ENCODE measurements at regions not wholly inside any gene's neighbourhood (a gene's known extent, or its start where the extent isn't known, plus 50 kb on each side); places are given as distances from the start of the nearest gene placed in this dataset.
"Not testable (repeated sequence)": the region's sequence is repeated elsewhere in the genome, so short reads cannot be mapped to it uniquely, and the experiment has no call there.

DNA sequence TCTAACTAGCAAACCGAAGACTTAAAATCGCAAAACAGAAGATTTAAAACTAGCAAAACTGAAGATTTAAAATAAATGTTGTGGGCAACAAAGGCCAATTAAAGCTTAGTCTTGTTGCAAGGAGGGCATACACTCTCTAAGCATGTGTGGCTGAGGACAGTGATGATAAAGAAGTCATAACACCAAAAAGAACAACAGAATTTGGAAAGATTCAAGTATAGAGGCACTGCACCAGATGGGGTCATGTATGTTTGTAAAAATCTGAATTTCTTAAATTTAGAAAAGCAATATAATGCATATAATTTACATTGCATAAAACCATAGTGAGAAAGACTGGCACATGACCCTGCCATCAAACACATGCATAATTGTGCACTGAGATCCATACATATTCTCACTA is 743.8 kb downstream of the TAF11L14 start:
- no peak for DNase-seq

DNA sequence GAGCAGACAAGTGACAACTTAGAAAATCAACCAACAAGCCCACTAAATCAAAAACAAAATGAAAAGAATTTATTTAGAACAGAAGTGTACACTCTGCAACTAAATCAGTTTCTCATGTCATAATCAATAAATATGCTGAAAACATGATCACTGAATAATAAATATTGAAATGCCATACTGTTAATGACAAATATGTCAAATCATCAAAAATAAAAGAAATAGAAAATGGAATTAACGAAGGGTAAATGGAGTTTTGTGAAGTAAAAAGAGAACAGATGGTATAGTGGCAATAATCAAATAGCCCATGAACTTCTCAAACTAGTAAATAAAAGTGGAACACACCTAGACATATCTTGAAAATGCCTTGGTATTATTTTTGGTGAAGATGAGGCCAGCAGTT is 744.9 kb downstream of the TAF11L14 start:
- no peak for DNase-seq

DNA sequence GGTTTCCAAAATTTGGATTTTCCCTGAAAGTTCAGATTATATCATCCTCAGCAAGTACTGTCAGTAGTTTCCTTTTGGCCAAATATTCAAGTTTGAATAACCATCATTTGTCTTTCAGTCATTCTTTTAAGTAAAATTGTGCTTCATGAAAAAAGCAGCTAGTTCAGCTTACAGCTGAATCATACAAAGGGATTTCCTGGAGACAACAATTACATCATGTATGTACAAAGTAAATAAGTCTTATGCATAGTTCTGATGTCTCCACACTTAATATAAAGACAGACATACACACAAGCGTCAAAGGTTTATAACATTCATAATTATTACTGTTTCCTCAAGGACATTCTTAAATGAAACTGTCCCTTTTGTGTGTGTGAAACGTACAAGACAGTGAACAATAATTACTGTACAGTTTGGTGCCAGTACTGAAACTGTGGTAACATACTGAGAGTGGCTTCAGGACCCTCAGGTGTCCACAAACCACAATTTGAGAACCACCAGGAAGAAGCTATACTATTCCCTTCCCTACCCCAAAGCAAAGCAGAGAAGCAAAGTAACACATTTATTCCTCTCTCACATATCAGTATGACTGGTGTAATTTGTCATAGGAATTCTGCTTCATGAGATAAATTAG is 746.6 kb downstream of the TAF11L14 start:
- no peak for DNase-seq

DNA sequence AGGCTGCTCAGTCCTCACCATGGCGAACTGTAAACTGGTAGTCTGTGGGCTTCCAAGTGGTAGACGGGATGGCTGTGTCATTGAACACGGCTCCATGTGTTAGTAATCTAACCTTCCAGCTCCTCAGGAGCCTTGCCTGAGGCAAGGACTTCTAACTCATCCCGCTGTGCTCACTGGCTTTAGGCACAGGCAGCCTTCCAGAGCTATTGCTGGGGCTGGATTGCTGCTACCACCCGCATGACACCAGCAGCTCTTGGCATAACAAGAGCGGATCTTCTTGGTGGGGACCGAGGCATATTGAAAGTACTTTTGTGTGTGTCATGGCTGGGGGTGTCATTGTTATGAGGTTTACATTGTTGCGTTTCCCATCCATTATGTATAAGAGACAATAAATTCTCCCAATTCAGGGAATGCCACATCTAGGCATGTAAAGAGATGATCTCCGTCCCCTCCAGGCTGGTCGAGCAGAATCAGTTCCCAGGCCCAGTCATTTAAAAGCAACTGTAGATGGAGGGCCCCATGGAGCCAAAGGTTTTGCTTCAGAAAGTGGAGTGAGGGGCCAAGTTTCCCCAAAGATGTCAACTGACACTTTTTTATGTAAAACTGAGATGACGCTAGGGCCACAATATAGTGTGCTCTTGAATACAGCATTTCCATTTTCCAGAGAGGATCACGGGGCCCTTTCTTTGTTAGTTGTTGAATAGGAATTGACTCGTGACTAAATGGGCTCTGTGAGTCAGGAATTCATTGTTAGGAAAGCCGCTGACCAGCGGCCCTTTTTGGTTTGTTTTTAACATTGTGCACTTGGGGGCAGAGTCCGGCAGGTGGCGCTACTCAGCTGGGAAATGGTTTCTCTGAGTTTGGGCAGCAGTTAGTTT is 759.5 kb downstream of the TAF11L14 start:
- DNase-seq: no peak

DNA sequence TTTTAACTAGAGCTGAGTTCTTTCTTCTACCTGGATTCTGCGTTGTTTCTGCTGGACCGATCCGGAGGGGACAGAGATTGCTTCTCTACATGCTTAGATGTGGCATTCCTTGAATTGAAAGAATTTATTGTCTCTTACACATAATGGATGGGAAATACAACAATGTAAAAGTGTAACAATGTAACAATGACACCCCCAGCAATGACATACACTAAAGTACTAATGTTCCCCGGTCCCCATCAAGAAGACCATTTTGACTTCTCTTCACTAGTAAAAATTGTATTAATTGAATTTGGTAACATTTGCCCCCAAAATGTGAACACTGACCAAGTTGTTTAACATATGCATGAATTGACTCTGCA is 760.2 kb downstream of the TAF11L14 start:
- DNase-seq: no peak

DNA sequence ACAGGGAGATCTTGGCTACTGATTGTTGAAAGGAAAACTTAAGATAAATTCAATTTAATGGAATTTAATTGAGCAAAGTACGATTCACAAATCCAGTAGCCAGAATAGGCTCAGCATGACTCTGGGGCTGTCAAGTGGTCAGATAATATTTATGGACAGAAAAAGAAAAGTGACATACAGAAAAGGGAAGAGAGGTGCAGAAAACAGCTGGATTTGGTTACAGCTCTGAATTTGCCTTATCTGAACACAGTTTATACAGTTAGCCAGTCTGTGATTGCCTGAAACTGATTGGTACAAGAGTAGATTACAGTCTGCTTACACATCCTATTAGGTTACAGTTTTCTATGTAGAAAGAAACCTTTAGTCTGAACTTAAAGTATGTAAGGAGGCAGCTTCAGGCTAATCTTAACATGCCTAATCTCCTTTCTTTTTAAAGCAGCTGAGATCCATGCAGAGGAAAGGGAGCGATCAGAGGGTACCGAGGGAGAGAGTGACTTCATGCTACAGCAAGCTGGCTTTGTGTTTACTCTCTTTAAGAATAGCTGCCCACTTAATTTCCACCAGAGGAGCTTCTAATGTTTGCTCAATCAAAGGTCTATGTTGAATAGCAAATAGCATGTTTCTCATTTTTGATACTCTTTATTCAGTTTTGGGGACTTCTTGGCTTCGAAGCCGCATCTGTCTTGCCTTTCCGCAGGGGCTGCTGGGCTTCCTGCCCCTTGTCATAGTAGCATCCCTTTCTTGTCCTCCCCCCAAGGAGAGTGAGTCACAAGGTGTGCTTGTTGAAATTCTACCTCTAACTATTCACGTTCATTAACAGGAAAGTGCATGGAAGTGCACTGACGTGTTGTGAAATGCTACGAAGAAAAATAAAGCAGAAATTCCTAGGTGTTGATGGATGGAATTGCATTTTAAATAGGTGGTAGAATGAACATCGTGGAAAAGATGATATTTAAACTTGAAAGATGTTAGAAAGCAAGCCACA is 761.2 kb downstream of the TAF11L14 start:
- DNase-seq: no peak

DNA sequence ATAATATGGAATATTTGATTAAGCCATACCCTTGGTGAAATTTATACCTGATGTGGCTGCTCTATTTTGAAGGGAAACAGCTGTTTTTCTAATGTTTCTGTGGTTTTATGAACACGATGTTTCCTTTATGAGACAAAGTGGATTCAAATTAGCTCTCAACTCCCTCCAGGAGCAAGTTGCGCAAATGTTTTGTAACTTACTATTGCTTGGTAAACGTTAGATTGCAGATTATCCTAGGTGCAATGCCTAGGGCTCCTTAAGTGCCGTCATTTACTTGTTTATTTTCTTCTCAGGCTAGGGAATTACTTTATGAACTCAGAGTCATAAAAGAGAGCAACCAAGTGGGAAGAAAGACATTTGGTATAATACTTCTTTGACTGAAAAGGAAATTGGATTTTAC is 763.1 kb downstream of the TAF11L14 start:
- DNase-seq: no peak

DNA sequence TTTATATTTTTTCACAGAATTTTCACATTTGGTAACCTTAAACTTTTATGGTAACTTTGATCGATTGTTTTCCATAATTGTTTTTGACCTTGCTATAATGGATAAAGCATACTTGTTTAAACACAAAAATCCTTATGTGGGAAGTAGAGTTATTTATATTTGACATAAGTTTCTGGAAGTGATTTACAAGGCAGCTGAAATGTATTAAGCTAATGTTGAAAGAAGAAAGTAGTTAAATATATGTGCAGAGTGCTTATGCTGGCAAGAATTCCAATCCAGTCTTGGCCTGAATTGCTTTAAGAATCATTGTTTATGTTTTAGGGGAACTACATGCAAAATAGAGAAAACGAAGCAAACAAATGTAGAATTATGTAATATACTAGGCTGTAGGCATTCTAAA is 763.6 kb downstream of the TAF11L14 start:
- DNase-seq: no peak

DNA sequence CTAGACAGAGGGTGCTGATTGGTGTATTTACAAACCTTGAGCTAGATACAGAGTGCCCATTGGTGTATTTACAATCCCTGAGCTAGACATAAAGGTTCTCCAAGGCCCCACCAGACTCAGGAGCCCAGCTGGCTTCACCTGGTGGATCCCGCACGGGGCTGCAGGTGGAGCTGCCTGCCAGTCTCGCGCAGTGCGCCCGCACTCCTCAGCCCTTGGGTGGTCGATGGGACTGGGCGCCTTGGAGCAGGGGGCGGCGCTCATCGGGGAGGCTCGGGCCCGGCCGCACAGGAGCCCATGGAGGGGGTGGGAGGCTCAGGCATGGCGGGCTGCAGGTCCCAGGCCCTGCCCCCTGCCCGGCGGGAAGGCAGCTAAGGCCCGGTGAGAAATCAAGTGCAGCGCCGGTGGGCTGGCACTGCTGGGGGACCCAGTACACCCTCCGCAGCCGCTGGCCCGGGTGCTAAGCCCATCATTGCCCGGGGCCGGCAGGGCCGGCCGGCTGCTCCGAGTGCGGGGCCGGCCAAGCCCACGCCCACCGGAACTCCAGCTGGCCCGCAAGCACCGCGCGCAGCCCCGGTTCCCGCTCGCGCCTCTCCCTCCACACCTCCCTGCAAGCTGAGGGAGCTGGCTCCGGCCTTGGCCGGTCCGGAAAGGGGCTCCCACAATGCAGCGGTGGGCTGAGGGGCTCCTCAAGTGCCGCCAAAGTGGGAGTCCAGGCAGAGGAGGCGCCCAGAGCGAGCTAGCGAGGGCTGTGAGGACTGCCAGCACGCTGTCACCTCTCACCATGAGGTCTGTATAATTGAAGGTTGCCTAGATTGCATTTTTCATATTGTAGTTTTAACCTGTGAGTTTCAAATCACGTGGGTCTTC is 765.4 kb downstream of the TAF11L14 start:
- DNase-seq: not testable (repeated sequence)

DNA sequence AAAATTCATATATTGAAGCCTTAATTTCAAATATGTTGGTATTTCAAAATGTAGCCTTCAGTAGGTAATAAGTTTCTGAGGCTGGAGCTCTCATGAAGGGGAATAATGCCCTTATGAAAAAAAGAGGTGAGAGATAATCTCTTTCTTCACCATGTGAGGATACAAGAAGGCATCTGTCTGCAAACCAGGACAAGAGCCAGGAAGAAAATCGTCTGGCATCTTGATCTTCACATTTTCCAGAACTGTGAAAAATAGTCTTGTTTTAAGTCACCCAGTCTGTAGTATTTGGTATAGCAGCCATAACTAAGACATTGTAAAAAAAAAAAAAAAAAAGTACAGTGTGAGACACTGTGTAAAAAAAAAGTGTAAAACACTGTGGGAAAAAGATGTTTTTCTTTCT is 768.9 kb downstream of the TAF11L14 start:
- DNase-seq: no peak

DNA sequence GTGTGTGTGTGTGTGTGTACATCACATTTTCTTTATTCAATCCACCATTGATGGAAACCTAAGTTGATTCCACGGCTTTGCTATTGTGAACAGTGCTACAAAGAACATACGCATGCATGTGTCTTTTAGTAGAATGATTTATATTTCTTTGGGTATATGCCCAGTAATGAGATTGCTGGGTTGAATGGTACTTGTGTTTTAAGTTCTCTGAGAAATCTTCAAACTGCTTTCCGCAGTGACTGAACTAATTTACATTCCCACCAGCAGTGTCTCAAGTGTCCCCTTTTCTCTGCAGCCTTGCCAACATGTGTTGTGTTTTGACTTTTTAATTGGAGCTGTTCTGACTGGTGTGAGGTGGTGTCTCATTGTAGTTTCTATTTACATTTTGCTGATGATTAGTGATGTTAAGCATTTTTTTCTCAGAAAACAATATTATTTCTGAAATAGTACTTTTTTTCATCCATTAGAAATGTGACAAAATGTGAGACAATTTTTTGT is 769.7 kb downstream of the TAF11L14 start:
- no peak for DNase-seq

DNA sequence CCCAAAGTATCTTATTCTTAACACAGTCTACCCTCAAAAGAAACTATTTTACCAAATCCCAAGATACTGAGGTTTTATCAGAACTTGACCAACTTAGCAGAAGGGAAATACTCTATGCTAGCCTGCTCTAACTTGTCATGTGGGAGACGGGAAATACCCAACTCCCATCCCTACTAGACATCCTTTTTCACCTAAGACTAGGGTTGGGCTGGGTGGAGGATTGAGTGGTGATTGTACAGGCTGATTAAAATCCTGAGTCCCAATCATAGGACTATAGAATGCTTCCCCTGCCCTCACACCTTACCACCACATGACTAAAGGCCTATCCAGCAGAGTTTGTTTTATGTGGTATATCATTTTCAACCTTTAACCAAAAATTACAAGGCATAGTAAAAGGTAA is 786.5 kb downstream of the TAF11L14 start:
- DNase-seq: no peak

DNA sequence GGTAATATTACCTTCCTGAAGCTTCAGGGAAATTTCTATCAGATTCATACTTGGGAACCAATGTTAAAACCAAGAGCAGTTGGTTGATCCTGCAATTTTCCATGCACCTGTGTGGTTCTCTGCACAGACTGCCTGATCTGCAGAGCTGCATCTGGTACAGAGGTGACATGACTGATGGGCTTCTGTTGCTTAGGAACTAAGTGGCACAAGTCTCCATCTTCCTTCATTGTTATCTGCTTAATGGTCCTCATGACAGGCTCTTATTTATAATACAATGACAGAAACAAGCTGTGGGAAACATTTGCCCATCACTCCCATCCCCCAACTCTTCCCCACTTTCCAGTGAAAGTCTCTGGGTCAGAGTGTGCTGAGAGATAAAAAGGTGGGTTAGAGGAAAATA is 799.1 kb downstream of the TAF11L14 start:
- no peak for DNase-seq

DNA sequence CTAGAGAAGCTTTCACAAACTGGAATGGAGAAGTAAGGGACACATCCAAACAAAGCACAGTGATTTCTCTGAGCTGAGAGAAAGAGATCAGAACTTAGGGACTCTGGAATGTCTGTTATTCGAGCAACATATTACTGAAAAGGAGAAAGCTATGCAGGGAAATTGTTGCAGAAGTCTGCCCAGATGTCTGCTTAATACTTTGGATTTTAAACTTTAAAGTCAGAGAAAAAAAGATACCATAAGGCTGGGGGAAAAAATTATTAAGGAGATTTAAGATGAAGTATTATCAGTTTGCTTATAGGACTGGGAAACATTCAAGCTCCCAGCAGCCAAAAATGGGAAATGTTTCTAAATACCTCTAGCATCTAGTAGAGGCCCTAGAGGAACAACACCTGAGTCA is 803.9 kb downstream of the TAF11L14 start:
- DNase-seq: no peak

DNA sequence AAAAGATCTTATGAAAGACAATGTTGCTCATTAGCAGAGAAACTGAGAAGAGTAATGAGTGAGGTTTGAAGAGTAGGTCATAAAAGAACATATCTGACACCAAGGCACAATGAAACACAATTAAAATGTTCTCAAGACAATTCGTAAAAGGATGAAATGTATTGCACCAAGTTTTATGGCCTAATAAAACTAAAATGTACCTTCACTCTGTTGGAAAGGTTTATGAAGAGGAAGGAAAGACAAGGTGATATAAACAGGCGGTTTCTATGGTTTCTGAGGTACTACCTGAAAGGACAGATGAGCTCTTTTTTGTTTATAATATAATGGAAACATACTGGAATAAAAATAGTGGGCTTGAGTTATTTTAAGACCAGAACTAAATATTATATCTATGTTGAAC is 821.3 kb downstream of the TAF11L14 start:
- no peak for DNase-seq

DNA sequence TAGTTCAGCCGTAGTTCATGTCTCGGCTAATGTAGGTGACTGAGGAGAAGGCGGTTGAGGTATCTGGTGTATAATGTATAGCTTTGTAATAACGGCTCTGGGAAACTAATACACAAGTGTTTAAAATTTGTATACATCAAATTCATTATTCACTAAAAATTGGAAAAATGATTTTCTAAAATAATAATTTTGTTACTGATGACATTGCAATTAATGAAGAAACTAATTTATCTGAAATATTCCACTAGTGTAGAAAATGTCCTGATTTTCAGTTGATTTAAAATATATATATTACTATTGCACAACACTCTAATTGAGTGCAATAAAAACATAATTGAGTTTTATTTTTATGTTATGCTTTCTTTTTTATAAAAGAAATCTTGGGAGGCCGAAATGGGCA is 823.0 kb downstream of the TAF11L14 start:
- no peak for DNase-seq

DNA sequence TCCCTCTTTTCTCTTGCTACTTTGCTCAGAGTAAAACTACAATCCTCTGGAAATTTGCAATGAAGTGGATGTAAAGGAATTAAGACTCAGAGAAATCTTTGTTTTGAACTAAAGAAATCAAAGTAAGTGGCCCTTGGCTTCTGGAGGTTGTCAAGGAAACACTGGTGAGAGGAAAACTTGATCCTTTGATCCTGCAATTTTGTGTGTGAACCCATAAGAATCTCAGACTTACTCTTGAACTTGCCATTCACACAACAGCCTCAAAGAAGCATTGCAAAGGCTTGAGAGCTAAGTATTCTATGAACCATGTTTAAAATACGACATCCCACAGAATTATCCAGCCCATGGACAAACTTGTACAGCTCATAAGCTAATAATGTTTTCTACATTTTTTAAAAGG is 827.5 kb downstream of the TAF11L14 start:
- DNase-seq: no peak

DNA sequence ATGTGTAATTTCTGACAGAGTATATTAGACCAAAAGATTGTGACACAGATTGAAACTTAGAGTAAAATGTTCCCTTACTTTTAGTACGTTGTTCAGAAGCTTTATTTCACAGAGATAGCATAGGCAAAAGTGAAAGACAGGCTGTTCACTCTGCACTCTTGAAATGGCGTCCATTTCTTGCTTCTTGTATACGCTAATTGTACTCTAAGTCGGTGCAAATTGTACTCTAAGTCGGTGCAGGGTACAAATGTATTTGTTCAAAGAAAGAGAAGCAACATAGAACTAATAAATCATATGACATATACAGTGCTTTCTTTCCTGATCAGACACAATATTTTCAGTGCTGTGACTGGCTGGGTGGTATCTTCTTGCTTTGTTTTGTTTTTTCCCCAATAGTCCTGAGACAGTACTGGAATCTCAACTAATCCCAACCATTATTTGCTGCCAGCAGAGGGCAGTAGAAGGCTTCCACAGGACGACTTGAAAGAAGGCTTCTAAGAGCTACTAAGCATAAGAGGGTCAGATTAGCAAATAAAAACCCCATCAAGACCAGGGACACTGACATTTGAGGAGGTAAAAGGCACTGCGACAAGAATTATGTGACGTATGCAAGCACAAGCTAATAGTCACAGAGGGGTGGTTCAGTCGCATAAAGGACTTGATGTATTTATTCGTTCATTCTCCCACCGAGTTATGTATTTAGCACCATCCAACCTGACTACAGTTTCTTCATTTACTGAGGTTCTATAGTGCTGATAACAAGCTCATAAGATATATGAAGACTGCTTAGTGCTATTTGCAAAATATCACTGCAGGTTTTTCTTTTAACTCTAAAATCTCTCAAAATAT is 831.8 kb downstream of the TAF11L14 start:
- no peak for DNase-seq

DNA sequence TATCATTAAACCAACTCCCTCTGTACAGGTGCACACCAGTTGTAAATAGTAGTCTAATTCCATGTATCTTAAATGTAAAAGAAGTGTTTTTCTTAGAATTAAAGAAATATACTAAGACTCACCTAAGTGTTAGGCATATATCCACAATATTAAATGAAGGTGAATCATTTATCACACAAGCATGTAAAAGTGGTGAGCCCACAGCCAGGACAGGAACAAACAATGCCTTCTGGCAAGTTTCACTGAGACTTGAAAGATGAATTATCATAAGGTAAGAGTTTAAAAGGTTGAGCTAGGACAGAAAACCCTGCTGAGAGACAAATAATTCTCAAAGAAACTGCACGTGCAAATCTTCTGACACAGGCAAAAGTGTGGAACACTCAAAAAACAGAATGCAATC is 832.5 kb downstream of the TAF11L14 start:
- DNase-seq: no peak

DNA sequence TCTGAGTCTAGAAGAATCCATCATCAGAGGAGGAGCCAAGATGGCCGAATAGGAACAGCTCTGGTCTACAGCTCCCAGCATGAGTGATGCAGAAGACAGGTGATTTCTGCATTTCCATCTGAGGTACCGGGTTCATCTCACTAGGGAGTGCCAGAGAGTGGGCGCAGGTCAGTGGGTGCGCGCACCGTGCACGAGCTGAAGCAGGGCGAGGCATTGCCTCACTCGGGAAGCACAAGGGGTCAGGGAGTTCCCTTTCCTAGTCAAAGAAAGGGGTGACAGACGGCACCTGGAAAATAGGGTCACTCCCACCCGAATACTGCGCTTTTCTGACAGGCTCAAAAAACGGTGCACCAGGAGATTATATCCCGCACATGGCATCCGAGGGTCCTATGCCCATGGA is 837.5 kb downstream of the TAF11L14 start:
- DNase-seq: not testable (repeated sequence)

DNA sequence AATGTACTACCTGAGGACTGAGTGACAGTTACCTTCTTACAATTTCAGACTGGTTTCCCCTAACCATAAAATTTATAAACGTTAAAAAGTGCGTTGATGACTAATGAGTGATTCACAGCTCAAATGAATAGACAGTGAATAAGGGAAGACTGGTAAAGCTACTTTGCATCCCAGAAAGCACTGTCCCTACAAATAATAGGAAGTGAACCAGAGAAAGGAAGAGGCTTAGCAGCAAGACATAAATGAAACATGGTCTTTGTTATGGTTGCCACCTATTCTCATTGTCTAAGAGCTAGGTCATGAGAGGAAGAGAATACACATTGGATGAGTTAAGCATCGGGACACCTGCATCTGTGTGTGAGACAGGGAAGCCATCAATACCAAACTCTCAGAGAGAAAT is 849.2 kb downstream of the TAF11L14 start:
- no peak for DNase-seq

All from effector CD8-positive, alpha-beta T cell (primary cell).